ENCODE measurements at regions not wholly inside any gene's neighbourhood (a gene's known extent, or its start where the extent isn't known, plus 50 kb on each side); places are given as distances from the start of the nearest gene placed in this dataset.

DNA sequence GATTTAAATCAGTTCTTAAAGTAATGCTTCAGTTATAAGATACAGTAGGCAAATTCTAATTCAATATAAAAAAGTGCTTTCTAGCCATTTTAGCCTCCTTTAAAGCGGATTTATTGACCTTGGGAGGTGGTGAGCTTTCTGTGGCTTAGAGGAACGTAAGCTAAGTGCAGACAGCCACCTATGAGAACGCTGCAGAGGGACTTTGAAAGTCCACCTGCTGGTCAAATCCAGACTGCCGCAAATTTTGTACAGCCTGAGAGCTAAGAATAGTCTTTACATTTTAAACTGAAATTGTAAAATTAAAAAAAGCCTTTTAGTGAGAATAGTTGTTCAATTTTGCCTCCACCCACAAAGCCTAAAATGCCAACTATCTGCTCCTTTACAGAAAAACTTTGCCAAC is 67.0 kb upstream of the SSX2IP start:
- no peak for TF ChIP-seq MYC (IDR thresholded peaks at IDR 0.05; ENCODE audit: low read depth, low read length)
- TF ChIP-seq CTCF (IDR thresholded peaks at IDR 0.05; ENCODE audit: low read depth, low read length) = peak; percentile 6
- TF ChIP-seq, protein P1, sequence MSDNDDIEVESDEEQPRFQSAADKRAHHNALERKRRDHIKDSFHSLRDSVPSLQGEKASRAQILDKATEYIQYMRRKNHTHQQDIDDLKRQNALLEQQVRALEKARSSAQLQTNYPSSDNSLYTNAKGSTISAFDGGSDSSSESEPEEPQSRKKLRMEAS (IDR thresholded peaks at IDR 0.05; ENCODE audit: low read depth, low read length) = no peak
- TF ChIP-seq POLR2A (IDR thresholded peaks at IDR 0.05; ENCODE audit: extremely low read depth, insufficient read length) = no peak

All from NB4 (cell line).